GM18502 (cell line): ENCODE measurements at regions not wholly inside any gene's neighbourhood (a gene's known extent, or its start where the extent isn't known, plus 50 kb on each side); places are given as distances from the start of the nearest gene placed in this dataset.

Experiments
- ATAC-seq: cut with Tn5 transposase; IDR thresholded peaks from one replicate; pipeline ENCODE4 v1.9.1; 2021; ENCODE audit warnings: mild to moderate bottlenecking; ENCODE audit not compliant: unreplicated experiment, poor library complexity

DNA sequence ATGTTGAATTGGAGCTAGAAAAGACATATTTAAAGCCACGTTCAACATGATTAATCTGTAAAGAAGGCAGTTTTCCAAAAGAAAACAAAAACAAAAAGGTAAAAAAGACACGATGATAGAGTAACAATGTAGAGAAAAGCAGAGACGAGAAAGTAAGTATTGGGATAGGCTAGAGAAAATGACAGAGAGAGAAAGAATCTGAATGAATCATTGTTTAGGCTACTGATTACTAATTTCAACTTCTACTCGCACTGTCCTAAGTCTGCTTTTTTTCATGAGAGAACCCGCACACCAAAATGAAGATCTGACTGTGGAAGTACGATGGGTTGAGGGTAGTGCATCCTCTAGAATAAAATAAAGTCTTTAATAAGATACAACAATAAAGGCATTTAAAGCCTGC lies 1599.2 kb upstream of the TMEFF2 start:
- ATAC-seq: no peak

DNA sequence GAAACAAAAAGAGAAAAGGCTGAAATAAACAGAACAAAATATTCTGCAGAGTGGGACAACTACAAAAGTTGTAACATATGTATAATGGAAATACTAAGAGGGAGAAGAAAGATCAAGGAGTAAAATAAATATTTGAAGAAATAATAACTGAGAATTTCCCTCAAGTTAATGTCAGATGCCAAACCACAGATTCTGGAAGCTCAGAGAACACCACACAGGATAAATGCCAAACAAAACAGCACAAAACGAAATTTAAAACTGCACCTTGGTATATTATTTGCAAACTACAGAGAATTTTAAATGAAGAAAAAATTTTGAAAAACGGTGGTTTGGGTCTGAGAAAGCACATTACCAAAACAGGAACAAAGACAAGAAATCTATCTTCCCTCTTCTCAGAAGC lies 1588.9 kb upstream of the TMEFF2 start:
- no peak for ATAC-seq

DNA sequence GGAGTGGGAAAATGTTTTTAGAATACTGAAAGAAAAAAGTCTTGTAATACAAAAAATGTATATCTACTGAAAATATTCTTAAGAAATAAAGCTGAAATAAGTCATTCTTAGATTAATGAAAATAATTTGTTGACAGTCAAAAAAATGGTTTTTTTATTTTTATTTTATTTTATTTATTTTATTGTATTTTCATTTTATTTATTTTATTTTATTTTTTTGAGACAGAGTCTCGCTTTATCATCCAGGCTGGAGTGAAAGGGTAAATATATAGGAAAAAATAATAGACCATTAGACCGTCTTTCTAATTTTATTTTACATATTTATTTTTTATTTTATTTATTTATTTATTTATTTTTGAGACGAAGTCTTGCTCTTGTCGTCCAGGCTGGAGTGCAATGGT lies 1583.6 kb upstream of the TMEFF2 start:
- ATAC-seq: no peak

DNA sequence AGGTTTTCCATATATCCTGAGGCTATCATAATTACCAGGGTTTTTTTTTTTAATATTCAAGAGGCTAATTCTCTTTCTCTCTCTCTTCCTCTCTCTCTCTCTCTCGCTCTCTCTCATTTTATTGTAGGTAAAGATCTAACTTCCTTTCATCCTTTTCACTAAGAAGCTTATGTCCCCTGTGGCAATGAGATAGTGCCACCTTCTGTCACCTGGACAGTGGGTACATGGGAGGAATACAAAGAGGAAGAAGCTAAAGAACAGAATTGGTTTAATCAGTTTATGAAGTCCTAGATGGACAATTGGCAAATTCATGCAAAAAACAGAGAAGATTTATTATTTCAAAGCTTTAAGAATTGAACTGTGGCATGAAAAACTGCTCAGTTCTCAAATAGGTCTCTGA lies 1582.3 kb upstream of the TMEFF2 start:
- no peak for ATAC-seq

DNA sequence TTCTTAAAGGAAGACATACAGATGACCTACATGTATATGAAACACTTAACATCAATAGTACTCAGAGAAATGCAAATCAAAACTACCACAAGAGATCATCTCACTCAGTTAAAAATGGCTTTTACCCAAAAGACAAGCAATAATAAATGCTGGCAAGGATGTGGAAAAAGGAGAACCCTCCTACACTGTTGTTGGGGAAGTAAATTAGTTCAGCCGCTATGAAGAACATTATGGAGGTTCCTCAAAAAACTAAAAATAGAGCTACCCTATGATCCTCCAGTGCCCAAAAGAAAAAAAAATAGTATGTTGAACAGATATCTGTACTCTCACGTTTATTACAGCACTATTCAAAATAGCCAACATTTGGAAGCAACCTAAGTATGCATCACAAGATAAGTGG lies 1579.4 kb upstream of the TMEFF2 start:
- no peak for ATAC-seq

DNA sequence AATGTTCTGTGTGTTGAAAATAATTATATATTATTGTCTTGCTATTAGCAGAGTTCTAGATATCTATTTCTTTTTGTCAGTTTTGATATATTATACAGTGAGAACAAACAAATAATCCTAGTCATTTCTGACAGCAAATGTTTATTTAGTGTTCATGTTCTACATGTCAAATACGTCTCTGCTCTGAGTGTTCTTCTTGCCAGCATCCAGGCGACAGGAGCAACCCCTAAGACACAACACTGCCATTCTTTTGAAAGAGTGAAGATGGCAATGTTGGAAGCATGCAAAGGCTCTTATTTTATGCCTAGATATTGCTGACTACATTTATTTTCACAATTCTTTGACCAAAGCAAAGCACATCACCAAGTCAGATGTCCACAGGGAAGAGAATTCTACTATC lies 1556.6 kb upstream of the TMEFF2 start:
- ATAC-seq: no peak

DNA sequence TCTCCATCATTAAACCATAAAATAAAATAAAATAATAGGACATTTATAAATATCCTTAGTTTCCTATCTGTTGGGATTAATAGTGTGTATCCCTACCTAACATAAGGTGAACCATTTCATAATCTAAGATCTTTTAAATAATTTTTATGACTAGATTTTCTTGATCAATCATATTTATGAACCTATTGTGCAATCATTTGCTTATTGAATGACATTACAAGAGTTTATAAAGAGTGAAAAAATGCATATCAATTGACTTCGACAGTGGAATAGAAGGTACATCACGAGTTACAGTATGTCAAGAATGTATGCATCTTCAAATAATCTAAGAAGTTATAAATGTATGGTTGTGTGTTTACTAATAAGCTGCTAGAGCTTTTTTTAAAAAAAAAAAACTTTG lies 1554.8 kb upstream of the TMEFF2 start:
- ATAC-seq: no peak

DNA sequence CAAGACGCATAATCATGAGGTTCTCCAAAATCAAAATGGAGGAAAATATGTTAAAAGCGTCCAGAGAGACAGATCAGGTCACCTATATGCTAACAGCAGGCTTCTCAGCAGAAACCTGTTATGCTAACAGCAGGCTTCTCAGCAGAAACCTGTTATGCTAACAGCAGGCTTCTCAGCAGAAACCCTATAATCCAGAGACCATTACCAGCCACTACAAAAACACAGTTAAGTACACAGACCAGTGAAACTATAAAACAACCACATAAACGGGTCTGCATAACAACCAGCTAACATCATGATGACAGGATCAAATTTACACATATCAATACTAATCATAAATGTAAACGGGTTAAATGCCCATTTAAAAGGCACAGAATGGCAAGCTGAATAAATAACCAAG lies 1548.4 kb upstream of the TMEFF2 start:
- no peak for ATAC-seq

DNA sequence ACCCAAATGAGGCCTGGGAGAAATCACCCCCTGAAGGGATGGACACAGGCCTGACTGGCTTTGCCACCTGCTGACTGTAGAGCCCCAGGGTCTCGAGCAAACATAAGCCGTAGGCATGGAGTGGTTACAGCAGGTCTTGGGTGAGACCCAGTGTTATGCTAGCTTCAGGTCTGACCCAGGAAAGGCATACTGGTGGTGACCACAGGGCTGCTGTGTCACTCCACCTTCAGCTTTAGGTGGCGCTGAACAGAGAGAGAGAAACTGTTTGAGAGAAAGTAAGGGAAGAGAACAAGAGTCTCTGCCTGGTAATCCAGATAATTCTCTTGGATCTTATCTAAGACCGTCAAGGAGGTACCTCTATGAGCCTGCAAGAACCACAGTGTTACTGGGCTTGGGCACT lies 1544.2 kb upstream of the TMEFF2 start:
- no peak for ATAC-seq

DNA sequence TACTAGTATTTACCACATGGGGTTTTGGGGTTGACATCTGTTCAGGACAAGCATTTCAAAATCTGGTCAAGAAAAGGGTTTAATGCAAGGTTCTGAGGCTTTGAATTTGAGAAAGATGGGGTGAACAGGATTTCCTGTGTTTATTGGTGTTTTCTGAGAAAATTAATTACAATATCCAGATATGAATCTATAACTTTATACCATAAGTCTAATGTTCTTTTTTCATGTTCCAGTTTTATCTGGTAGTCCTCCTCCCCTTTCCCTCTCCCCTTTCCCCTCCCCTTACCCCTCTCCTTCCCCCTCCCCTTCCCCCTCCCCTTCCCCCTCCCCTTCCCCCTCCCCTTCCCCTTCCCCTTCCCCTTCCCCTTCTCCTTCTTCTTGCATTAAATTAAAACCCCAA lies 1518.2 kb upstream of the TMEFF2 start:
- ATAC-seq: no peak

DNA sequence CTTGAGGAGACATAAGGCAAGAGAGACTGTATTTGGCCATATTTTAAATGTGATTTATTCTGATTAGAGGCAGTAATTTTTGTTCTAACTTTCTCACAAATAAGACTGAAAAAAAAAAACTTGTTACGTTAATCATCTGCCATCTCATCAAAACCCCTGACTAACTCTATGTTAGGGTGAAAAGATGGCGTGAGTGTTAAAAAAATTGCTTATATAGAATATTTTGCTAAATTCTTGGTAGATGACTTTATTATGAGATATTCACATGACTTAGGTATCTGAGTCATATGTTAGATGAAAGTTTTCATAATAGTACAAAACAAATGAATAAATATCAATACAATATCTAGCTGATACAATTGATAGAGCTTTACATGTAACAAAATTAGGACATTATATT lies 1508.7 kb upstream of the TMEFF2 start:
- no peak for ATAC-seq

DNA sequence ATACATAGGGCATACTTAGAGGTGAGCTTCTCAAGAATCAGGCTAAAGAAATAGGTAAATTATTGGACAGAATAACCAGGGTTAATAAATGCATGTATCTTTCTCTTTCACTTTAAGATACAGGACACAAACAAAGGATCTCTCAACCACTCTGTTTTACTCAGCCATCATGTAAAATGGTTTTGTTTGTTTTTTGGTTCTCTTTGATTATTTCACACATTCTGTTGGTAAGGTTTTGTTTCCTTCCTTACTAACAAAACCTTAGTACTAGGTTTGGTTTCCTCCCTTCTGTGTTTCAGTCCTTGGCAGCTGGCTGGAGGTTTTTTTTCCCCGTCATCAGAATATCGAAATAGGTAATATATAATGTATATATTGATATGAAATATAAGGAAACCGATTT lies 1506.8 kb upstream of the TMEFF2 start:
- no peak for ATAC-seq

DNA sequence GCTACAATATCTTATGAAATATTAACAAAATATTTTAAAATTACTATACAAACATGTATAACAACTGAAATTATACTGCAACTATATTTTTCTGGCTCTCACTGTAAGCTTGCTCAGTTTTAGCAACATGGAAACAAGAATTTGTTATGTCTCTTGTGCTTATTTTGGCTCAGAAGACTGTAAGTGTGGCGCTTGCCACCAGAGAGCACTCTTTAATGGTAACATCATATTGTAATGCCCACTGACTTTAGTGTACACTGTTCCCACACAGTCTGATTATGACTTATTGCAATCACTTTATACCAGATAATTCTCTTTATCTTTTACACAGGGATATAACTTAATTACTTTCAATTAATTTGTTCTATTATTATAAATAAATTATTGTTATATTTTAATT lies 1500.6 kb upstream of the TMEFF2 start:
- peak; percentile 90 for ATAC-seq

DNA sequence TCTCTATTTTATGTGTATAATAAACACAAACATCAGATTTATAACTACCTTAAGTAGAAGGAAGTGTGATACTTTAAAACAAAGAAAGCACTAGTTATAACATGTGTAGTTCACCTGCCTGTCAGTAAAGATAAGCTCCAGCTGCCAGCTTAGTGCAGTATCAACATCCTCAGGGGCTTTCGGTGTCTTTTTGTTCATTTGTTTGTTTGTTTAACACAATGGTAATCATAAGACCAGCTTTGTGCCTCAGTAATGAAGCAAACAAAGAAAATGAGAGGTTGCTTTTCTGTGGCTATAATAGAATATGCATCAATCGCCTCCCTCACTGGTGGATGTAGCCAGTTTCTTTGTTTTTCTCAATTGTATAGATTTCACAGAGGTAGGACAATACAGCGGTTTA lies 1499.0 kb upstream of the TMEFF2 start:
- no peak for ATAC-seq

DNA sequence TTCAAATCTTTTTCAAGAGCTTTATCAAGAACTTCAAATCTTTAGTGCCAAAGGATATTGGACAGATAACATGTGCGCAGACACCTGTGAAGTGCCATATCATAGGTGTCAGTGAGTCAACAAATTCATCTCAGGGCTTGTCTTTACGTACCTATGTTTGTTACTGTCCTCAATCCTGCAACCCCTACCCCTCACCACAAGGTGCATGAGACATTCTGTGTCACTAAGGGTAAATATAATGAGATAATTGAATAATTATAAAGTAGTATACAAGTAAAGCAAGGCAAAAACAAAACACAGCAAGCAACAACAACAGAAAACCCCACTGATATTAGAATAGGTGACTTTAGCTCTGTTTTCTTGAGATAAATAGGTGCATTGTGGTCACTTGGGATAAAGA lies 1495.8 kb upstream of the TMEFF2 start:
- ATAC-seq: no peak

DNA sequence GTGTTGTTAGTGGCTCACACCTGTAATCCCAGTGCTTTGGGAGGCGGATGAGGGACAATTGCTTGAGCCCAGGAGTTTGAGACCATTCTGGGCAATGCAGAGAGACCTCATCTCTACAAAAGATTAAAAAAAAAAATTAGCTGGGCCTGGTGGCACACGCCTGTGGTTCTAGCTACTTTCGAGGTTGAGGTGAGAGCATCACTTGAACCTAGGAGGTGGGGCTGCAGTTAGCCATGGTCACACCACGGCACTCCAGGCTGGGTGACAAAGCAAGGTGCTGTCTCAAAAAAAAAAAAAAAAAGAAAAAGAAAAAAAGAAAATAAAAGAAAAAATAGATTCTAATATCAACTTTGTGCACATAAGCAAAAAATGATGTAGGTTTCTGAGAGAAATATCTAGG lies 1492.5 kb upstream of the TMEFF2 start:
- ATAC-seq: no peak

DNA sequence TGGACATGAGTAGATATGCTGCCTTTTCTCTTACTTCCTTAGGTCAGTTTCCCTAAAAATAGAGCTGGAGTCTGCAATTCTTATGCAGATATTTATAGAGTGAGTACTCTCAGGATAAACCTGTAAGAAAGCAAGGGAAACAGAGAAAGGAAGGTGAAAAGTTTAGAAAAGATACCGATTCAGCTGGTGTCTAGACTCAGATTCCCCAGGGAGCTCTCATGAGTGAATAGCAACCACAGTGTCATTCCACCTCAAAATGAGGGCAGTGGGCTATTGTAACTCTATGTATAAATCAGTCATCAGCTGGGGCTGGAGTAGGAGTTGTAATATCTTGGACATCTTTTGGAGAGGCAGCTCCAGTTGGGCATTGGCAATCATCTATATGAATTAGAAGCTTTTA lies 1485.1 kb upstream of the TMEFF2 start:
- ATAC-seq: no peak

DNA sequence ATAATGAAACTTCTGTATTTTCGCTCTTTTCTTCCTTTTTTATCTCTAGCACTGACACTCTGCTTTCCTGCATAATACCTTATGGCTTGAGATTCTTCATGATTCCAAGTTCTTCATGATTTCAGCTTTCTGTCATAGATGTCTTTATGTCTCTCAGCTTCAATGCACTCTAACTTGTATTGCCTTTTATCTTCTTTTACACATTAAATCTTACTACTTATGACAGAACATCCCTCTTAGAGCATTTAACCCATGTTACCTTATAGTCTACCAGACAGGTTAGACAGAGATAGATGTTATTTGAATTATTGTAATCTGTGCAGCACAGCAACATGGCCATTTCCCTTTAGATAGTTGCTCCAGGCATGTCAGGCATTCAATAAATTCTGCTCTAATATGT lies 1475.7 kb upstream of the TMEFF2 start:
- ATAC-seq: no peak

DNA sequence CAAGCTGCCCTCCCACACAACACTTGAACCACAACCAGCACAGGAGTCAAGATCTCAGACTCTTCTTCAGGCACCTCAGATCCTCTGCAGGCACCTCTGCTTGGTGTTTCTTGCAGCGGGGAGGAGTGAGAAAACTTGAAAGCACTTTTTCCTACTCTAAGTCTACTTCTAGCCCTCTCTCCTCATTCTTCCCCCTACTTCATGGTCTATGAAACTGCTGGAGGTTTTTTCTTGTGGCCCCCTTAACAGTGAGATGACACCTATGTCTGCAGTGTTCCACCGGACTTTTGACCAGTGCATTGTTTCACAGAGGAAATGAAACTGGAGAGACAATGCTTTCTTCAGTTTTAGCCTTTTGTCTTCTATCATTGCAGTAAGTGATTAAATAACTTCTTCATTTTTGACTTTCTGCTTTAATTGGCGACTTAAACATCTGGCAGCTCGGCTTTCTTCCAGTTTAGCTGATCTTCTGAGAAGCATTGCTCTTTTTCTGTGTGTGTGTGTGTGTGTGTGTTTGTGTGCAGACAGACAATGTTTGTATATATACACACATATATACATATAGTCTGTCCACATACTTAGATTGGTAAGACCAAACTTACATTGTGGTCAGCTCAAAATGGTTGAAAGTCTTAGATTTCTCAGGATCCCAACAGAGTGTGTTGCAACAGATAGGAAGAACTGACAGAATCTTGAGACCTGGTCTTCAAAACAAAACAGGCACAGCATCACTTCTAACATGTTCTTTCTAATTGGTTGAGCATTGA lies 1474.0 kb upstream of the TMEFF2 start:
- ATAC-seq: no peak

DNA sequence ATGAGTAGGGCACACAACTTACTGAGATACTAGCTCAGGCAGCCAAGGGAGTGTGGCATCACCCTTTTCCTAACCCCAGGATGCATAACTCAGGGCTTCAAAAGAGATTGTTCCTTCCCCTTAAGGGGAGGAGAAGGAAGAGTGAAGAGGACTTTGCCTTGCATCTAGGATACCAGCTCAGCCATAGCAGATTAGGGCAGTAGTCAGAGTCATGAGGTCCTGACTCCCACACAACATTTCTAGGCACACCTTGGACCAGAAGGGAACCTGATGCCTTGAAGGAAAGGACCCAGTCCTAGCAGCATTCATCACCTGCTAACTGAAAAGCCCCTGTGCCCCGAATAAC lies 1433.2 kb upstream of the TMEFF2 start:
- ATAC-seq: no peak

DNA sequence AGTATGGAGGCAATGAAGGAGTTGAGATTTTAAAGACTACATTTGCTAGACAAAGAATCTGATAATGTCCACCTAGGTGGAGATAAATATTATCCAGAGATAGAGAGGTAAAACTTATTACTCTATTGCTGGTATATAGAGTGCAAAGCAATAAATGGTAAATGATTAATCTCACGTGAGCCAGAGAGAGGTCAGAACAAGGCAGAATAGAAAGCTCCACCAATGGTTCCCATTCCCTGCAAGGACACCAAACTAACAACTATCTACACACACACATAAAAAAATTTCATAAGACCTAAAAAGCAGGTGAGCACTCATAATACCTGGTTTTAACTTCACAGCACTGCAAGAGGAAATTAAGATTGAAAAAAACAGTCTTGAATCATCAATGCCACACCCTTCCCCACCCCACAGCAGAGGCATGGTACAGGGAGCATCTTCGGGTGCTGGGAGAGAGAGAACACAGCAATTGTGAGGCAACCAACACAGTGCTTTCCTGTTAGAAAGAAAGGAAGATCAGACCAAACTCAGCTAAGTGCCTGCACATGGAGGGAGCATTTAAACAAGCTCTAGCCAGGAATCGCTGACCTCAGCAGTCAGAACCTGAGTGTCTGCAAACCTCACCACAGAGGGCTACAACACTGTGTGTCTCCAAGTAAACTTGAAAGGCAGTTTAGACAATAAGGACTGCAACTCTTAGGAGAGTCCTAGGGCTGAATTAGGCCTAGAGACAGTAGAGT lies 1432.6 kb upstream of the TMEFF2 start:
- no peak for ATAC-seq

DNA sequence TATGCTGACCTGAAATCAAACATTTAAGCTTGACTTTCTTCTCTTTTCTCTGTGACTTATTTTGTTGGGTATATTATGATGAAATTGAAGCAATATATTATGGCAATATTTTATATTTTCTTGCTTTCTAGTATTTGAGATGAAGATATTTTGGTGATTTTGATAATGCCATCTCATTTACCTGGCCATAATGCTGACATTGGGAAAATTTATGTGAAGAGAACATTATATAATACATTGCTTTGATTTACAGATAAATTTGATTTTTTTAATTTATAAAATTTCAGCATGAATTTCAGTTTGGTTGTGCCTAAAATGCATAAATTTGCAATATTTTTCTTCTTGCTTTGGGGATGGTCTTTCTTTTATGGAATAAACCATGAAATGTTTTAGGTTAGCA lies 1413.7 kb upstream of the TMEFF2 start:
- ATAC-seq: no peak
